ENCODE measurements at regions not wholly inside any gene's neighbourhood (a gene's known extent, or its start where the extent isn't known, plus 50 kb on each side); places are given as distances from the start of the nearest gene placed in this dataset.

GRCh38 chr18:6659963-6660725 lies 69.4 kb upstream of the ARHGAP28 start:
- DNase-seq: peak; percentile 96

DNA sequence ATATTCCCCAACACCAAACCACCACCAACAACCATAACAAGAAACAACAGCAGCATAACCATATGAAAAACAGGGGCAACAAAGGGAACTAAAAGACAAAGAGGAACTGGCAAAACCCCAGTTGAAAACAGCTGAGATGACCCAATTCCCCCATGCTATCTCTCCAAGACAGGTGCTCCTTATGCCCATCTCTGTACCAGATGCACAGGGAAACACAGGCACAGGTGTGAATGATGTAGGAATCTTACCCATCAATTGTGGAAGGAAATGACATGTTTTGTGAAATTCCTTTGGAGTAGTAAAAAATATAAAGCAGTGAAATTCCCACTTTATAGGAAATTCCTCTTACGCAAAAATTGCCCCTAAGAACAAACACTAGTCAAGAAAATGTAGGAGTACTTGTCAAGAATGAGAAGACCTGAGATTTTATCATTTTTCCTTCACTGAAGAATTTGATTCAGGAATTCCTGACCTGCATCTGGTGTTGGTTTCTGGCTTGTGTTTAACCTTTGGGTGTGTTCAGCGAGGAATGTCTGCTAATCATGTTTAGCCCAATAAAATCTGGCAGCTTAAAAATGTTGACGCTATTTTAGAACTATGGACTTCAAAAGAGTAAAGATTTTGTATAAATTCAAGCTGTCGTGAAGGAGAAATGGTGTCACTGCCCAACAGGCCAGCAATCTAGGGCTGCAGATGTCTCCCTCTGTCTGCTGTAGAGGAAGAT lies 67.7 kb upstream of the ARHGAP28 start:
- DNase-seq: peak; percentile 50

DNA sequence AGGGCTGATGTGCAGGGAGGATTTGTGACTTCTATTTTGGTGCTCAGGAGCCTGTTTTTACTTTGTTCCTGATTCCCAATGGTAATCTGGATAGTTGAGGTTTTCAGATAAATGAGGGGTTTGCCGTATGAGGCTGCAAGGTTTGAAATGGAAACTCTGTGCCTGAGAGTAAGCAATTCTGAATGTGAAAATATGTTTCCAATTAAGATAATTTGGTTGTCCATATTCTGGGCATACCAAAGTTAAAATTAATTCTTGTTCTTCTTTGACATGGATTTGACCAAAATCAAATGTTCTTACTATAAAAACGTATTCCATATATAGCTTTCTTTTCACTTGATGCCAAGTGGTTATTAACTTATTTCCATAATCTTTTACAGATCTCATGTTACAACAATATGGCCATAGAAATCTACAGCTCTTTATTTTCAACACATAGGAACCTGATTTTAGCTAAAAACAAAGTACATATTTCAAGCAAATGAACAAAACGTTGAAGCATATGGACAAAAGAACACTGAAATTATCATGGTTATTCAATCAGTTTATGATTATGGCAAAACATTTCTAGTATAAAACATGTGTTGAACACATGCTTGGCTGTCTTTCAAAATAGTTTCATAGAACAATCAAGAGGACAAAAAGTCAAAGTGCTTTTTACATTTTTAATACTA lies 63.4 kb upstream of the ARHGAP28 start:
- DNase-seq: no peak

- no peak for DNase-seq
These were observed 60.7 kb upstream of the ARHGAP28 start for GRCh38 chr18:6668836-6669235.

GRCh38 chr18:6672821-6673308 lies 56.7 kb upstream of the ARHGAP28 start:
- DNase-seq: no peak

DNA sequence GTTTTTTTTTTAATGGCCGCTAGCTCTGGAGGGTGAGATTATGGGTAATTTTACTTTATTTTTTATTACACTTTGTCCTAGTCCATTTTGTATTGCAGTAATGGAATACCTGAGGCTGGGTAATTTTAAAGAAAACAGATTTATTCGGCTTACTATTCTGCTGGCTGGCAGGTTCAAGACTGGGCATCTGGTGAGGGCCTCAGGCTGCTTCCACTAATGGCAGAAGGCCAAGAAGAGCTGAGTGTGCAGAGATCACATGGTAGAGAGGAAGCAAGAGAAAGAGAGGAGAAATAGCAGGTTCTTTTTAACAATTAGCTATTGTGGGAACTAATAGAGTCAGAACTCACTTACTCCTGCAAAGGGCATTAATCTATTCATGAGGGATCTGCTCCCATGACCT lies 52.4 kb upstream of the ARHGAP28 start:
- peak; percentile 50 for DNase-seq

- DNase-seq: no peak
These were observed 50.3 kb upstream of the ARHGAP28 start for GRCh38 chr18:6679201-6679600.

All from NCI-H69 (cell line).